Body of pancreas (tissue), 4 donors: ENCODE measurements at regions not wholly inside any gene's neighbourhood (a gene's known extent, or its start where the extent isn't known, plus 50 kb on each side); places are given as distances from the start of the nearest gene placed in this dataset.

Source experiments
- ATAC-seq: fragments of 150-250 bp; one replicate; pipeline ENCODE4 v1.9.1; 2016
- DNase-seq, 4 donors: peaks; one replicate each; pipeline ENCODE4 v3.0.0-alpha.2; 2019
- H3K27ac ChIP-seq, 4 donors: fragments of 200-600 bp; sonication (generic); 1 replicate in 3 of 4; 2 replicates in 1 of 4; pipeline versions ENCODE4 v1.5.1 to v1.6.1; 2016 to 2019; ENCODE audit warnings: mild to moderate bottlenecking in 1 of 4, mixed read lengths in 1 of 4, moderate library complexity in 1 of 4
- H3K27me3 ChIP-seq, 2 donors: fragments of 200-600 bp; sonication (generic); one replicate each; pipeline ENCODE4 v1.6.0; 2016; ENCODE audit warnings: mild to moderate bottlenecking in 1 of 2
- H3K36me3 ChIP-seq, 2 donors: fragments of 200-600 bp; sonication (generic); replicated peaks in 1 of 2; 2 replicates each; pipeline ENCODE4 v1.5.1; 2016; ENCODE audit warnings: low read depth in 2 of 2; ENCODE audit not compliant: insufficient read depth in 1 of 2
- H3K4me1 ChIP-seq: fragments of 200-600 bp; sonication (generic); one replicate; pipeline ENCODE4 v1.6.0; 2016
- H3K4me3 ChIP-seq, 2 donors: fragments of 200-600 bp; sonication (generic); 1 replicate in 1 of 2; 2 replicates in 1 of 2; pipeline ENCODE4 v1.5.1; 2016 to 2019
- H3K9me3 ChIP-seq, 3 donors: fragments of 200-600 bp; sonication (generic); 1 replicate in 2 of 3; 2 replicates in 1 of 3; pipeline ENCODE4 v1.5.1; 2016
- CTCF ChIP-seq, 7 experiments: fragments of 450-650 bp in 4 of 7; fragments of 200-600 bp in 3 of 7; sonication (generic) in 3 of 7; IDR thresholded peaks; one replicate each; pipeline ENCODE4 v1.5.1; 2016 to 2019; ENCODE audit warnings: antibody characterized with exemption in 7 of 7
- POLR2A ChIP-seq, 3 donors: fragments of 450-650 bp; IDR thresholded peaks; one replicate each; pipeline ENCODE4 v1.6.1; 2016; ENCODE audit warnings: antibody characterized with exemption in 3 of 3, mild to moderate bottlenecking in 2 of 3
- WGBS, 2 donors: methylation state at CpG; one replicate each; pipeline ENCODE4 v1.1.5; 2017; 5-methylcytosine and 5-hydroxymethylcytosine counted together
- intact Hi-C: fragments of 100-400 bp; cut with DNase I; formaldehyde crosslinking; loops from one replicate; pipeline ENCODE4 v1.15.1; 2023

- H3K36me3 ChIP-seq, result no peaks in the 10 kb centered on the region
- TF ChIP-seq POLR2A (IDR thresholded peaks at IDR 0.05) (no peak), CTCF (IDR thresholded peaks at IDR 0.05) (peak; percentile 20 to 76 (median 68))
- no peaks in the 10 kb centered on the region for H3K9me3 ChIP-seq
- no peak overlapping the region for H3K4me3 ChIP-seq
- ATAC-seq (peak; percentile 47), DNase-seq (no peak)
- no peak overlapping the region for H3K27ac ChIP-seq
- no peaks in the 10 kb centered on the region for H3K27me3 ChIP-seq
- H3K4me1 ChIP-seq, result peaks cover 15% of the 10 kb centered on the region
- intact Hi-C loops, result loop anchor here (5.0 kb wide), 1 partner anchor 132 kb away; no protein-coding TSS in a partner anchor
Measured at GRCh38 chr10:28250782-28251181, 52.1 kb downstream of the MPP7 start.

- H3K4me1 ChIP-seq, result peaks cover 15% of the 10 kb centered on the region
- intact Hi-C loops, result loop anchor here (5.0 kb wide), 1 partner anchor 132 kb away; no protein-coding TSS in a partner anchor
- TF ChIP-seq CTCF (IDR thresholded peaks at IDR 0.05), result no peak
- TF ChIP-seq POLR2A (IDR thresholded peaks at IDR 0.05), result no peak
- no peaks in the 10 kb centered on the region for H3K9me3 ChIP-seq
- H3K27me3 ChIP-seq, result no peaks in the 10 kb centered on the region
- no peak for DNase-seq
- H3K36me3 ChIP-seq, result no peaks in the 10 kb centered on the region
- H3K27ac ChIP-seq, result no peak overlapping the region
- WGBS, 2 donors, result 51 to 56% methylated on average over 4 of the region's 4 CpGs
- ATAC-seq, result no peak
- H3K4me3 ChIP-seq, result no peak overlapping the region
Measured at GRCh38 chr10:28250358-28250757, 52.5 kb downstream of the MPP7 start.

- no peaks in the 10 kb centered on the region for H3K9me3 ChIP-seq
- DNase-seq (peak in 3 of 4 donors; percentile 15 to 64 (median 33)), ATAC-seq (no peak)
- intact Hi-C loops, result loop anchor here (5.0 kb wide), 1 partner anchor 512 kb away; no protein-coding TSS in a partner anchor
- H3K4me1 ChIP-seq, result peaks cover 12% of the 10 kb centered on the region
- no peak for TF ChIP-seq POLR2A (IDR thresholded peaks at IDR 0.05)
- no peak for TF ChIP-seq CTCF (IDR thresholded peaks at IDR 0.05)
- WGBS, 2 donors, result 36 to 39% methylated on average over 6 of the region's 6 CpGs
- H3K4me3 ChIP-seq, result no peak overlapping the region
- no peaks in the 10 kb centered on the region for H3K27me3 ChIP-seq
- no peak overlapping the region for H3K27ac ChIP-seq
- no peaks in the 10 kb centered on the region for H3K36me3 ChIP-seq
Measured at GRCh38 chr10:28249512-28249911, 53.4 kb downstream of the MPP7 start.

GRCh38 chr10:28248092-28248491 is 54.8 kb downstream of the MPP7 start:
- DNase-seq (peak in 1 of 4 donors; percentile 21), ATAC-seq (no peak)
- Histone ChIP-seq H3K27me3 (no peaks in the 10 kb centered on the region), H3K4me3 (no peak overlapping the region), H3K9me3 (no peaks in the 10 kb centered on the region), H3K4me1 (peaks cover 6% of the 10 kb centered on the region), H3K27ac (no peak overlapping the region), H3K36me3 (no peaks in the 10 kb centered on the region)
- TF ChIP-seq CTCF (IDR thresholded peaks at IDR 0.05), result no peak
- TF ChIP-seq POLR2A (IDR thresholded peaks at IDR 0.05), result no peak
- 66 to 69% methylated on average over 8 of the region's 8 CpGs for WGBS, 2 donors
- intact Hi-C loops, result loop anchor here (5.0 kb wide), 1 partner anchor 511 kb away; no protein-coding TSS in a partner anchor

- TF ChIP-seq POLR2A (IDR thresholded peaks at IDR 0.05) (no peak), CTCF (IDR thresholded peaks at IDR 0.05) (no peak)
- Histone ChIP-seq H3K27me3 (no peaks in the 10 kb centered on the region), H3K27ac (no peak overlapping the region), H3K4me3 (no peak overlapping the region), H3K9me3 (no peaks in the 10 kb centered on the region), H3K36me3 (no peaks in the 10 kb centered on the region), H3K4me1 (peaks cover 9% of the 10 kb centered on the region)
- ATAC-seq, result no peak
- intact Hi-C loops, result loop anchor here (5.0 kb wide), 1 partner anchor 509 kb away; no protein-coding TSS in a partner anchor
- DNase-seq, result no peak
Measured at GRCh38 chr10:28246023-28246422, 56.8 kb downstream of the MPP7 start.
